ENCODE measurements at regions not wholly inside any gene's neighbourhood (a gene's known extent, or its start where the extent isn't known, plus 50 kb on each side); places are given as distances from the start of the nearest gene placed in this dataset.

DNA sequence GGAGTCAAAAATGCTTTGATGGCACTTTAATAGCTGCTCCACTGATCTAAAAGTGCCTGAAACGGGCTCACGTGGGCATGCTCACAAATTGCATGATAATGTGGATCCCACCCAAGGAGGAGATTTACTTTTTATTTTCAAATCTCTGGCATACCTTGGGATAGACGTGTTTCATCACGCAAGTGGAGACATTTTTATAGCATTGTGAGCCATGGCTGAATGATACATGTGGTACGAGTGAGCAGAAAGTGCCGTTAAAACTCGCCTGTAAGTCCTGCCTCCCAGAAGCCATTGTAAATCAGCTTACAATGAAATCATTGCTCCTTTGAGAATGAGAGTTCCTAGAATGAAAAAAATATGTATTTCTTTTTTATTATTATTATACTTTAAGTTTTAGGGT, 514.7 kb downstream of the MAT2B start:
- DNase-seq (ENCODE audit: low read depth) = no peak
- H3K4me3 ChIP-seq (ENCODE audit: low read depth, low read length) = no peak overlapping the region
- TF ChIP-seq, protein P1, sequence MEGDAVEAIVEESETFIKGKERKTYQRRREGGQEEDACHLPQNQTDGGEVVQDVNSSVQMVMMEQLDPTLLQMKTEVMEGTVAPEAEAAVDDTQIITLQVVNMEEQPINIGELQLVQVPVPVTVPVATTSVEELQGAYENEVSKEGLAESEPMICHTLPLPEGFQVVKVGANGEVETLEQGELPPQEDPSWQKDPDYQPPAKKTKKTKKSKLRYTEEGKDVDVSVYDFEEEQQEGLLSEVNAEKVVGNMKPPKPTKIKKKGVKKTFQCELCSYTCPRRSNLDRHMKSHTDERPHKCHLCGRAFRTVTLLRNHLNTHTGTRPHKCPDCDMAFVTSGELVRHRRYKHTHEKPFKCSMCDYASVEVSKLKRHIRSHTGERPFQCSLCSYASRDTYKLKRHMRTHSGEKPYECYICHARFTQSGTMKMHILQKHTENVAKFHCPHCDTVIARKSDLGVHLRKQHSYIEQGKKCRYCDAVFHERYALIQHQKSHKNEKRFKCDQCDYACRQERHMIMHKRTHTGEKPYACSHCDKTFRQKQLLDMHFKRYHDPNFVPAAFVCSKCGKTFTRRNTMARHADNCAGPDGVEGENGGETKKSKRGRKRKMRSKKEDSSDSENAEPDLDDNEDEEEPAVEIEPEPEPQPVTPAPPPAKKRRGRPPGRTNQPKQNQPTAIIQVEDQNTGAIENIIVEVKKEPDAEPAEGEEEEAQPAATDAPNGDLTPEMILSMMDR (IDR thresholded peaks at IDR 0.05; ENCODE audit: control insufficient read depth, extremely low read depth, insufficient read depth) = no peak

DNA sequence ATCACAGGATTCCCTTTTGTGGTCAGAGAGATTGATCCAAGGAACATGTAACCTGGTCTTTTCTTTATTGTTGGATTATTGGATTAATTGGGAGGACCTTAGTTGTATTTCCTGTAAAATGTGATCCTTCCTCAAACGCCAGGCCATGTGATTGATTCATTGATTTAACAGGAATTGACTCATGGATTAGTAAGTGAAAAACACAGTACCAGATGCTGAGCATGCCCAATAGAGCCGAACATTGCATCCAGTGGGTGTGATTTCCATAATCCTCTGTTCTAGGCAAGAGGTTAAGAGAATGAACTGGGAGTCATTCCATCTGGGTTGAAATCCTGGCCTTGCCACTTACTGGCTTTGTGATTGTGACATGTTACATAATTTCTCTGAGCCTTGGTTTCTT, 522.3 kb downstream of the MAT2B start:
- TF ChIP-seq, protein P1 (IDR thresholded peaks at IDR 0.05; ENCODE audit: control insufficient read depth, extremely low read depth, insufficient read depth) = no peak
- no peak overlapping the region for H3K4me3 ChIP-seq (ENCODE audit: low read depth, low read length)
- DNase-seq (ENCODE audit: low read depth) = no peak

DNA sequence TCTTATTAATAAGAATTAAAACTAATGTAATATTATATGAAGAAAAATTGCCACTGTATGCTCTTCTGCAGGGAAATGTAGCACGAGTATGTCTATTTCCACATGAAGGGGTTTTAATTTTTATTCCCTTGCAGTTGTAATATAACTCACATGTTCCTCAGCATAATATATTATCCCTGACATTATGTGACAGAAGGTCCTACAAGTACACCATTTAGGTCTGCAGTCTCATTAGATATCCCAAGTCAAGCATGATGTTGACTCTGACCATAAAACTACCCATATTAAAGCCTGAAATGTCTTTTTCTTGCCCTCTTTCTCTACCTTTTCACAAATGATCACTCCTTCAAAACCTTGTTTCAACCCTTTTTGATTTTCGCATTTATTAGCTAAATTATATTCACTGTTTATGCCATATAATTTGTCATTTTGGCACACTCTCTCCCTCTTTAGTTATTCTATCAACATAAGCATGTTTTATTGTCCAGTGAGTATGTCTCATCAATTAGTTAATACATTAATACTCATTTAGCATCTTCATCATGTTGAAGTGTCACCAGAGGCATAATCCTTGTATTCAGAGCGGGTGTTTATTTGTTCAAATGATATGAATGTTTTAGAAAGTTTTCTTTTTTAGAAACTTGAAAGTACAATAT, 532.8 kb downstream of the MAT2B start:
- H3K4me3 ChIP-seq (ENCODE audit: low read depth, low read length) = no peak overlapping the region
- TF ChIP-seq, protein P1 (IDR thresholded peaks at IDR 0.05; ENCODE audit: control insufficient read depth, extremely low read depth, insufficient read depth) = no peak
- DNase-seq (ENCODE audit: low read depth) = no peak

DNA sequence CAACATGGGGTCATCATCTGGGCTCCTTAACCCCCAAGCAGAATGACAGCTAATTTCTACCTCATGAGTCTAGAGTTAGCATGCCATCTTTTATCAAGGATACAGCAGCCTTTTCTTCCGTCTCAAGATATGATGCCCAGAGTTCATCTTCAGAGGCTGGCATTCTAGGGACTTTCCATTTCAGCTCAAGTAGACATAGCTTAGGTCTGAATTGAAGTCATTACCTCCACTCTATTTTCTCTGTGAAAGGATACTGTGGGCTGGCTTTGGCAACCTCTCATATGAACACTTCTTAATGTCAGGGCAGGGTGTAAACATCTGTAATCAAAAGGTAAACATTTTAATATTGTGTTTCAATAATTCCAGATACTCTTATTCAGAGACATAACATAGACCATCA, 535.7 kb downstream of the MAT2B start:
- no peak for DNase-seq (ENCODE audit: low read depth)
- H3K4me3 ChIP-seq (ENCODE audit: low read depth, low read length) = no peak overlapping the region
- TF ChIP-seq, protein P1 (IDR thresholded peaks at IDR 0.05; ENCODE audit: control insufficient read depth, extremely low read depth, insufficient read depth) = no peak

DNA sequence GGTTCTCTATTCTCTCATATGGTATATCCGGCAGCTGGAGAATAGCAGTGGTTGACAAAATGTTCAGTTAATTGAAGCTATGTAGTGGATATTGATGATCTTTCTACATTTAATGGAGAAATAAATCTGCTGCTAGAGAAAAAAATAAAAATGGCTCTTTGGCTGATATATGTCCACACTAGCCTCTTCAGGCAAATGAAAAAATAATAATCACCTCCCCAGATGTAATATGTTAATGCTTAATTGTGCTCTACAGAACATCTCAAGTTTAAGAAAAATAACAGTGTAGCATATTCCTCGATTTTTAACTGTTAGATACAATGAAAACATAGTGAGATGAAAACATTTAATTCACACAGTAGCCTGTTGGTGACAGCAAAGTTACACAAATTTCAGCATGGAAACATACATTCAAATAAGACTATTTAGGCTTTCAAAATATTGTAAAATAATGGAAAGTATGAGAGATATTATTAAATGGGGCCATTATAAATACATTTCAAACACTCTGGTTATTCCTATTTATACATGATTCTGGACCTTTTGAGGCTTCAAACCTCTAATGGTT, 543.0 kb downstream of the MAT2B start:
- no peak for DNase-seq (ENCODE audit: low read depth)
- no peak overlapping the region for H3K4me3 ChIP-seq (ENCODE audit: low read depth, low read length)
- TF ChIP-seq, protein P1 (IDR thresholded peaks at IDR 0.05; ENCODE audit: control insufficient read depth, extremely low read depth, insufficient read depth) = peak; percentile 74

DNA sequence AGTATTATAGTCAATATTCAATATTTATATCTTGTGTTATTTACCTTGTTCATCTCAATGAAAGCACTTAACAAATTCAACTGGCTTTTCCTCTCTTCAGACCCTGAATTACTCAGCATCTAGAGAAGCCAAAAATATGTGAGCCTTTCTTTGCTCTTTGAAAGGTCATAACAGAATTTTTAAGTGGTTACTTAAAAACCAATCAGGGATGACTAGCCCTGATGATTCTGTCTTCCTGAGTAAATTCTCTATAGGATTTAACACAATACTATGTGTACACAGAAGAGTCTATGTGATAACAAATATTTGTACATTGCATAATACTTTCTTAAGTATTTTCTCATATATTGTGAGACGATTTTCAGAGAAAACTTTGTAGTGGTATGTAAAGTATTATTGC, 546.3 kb downstream of the MAT2B start:
- H3K4me3 ChIP-seq (ENCODE audit: low read depth, low read length) = no peak overlapping the region
- no peak for DNase-seq (ENCODE audit: low read depth)
- TF ChIP-seq, protein P1 (IDR thresholded peaks at IDR 0.05; ENCODE audit: control insufficient read depth, extremely low read depth, insufficient read depth) = no peak

Data from LNCaP clone FGC (cell line).